WTC11 (cell line): ENCODE measurements at regions not wholly inside any gene's neighbourhood (a gene's known extent, or its start where the extent isn't known, plus 50 kb on each side); places are given as distances from the start of the nearest gene placed in this dataset.

Source experiments
- ATAC-seq: fragments of 200-7000 bp; cut with Tn5 transposase; 2 replicates; pipeline ENCODE4 v1.10.0; 2021; ENCODE audit warnings: mild to moderate bottlenecking, moderate library complexity
- CTCF ChIA-PET: fragments of 300-600 bp; sonication (Branson Sonifier 250); formaldehyde crosslinking; loops from one replicate; lab custom pipeline; 2021; ENCODE audit warnings: antibody characterized with exemption; lab: Charles Lee
- POLR2A ChIA-PET: fragments of 350-600 bp; sonication (Branson Sonifier 250); formaldehyde crosslinking; loops from one replicate; lab custom pipeline; 2021; ENCODE audit warnings: antibody characterized with exemption; lab: Charles Lee
- DNase-seq: peaks from one replicate; pipeline ENCODE4 v3.0.0; 2021; ENCODE audit warnings: low spot score
- H3K27ac Mint-ChIP-seq: 2 replicates; pipeline ENCODE4 v1.8.0; 2021; ENCODE audit warnings: mixed read lengths
- H3K27me3 Mint-ChIP-seq: 2 replicates; pipeline ENCODE4 v1.8.0; 2021; ENCODE audit warnings: low read depth, mild to moderate bottlenecking, moderate library complexity, mixed read lengths
- H3K36me3 Mint-ChIP-seq: 2 replicates; pipeline ENCODE4 v1.8.0; 2021; ENCODE audit warnings: mixed read lengths
- H3K4me1 Mint-ChIP-seq: 2 replicates; pipeline ENCODE4 v1.8.0; 2022; ENCODE audit warnings: mixed read lengths
- H3K4me3 Mint-ChIP-seq: 2 replicates; pipeline ENCODE4 v1.8.0; 2021; ENCODE audit warnings: mild to moderate bottlenecking, moderate library complexity, mixed read lengths
- H3K9me3 Mint-ChIP-seq: 2 replicates; pipeline ENCODE4 v1.8.0; 2021; ENCODE audit warnings: mixed read lengths
- ATF2 ChIP-seq: sonication (generic); formaldehyde crosslinking; IDR thresholded peaks from 2 replicates; pipeline ENCODE4 v1.8.1; 2022; ENCODE audit warnings: low read depth, missing genetic modification reagents, borderline replicate concordance
- CBFB ChIP-seq: sonication (generic); formaldehyde crosslinking; IDR thresholded peaks from 2 replicates; pipeline ENCODE4 v1.8.1; 2022; ENCODE audit warnings: mild to moderate bottlenecking, low read depth, missing genetic modification reagents
- CREM ChIP-seq: sonication (generic); formaldehyde crosslinking; IDR thresholded peaks from 2 replicates; pipeline ENCODE4 v1.8.1; 2022; ENCODE audit warnings: mild to moderate bottlenecking, missing genetic modification reagents, moderate library complexity
- E2F1 ChIP-seq: sonication (generic); formaldehyde crosslinking; IDR thresholded peaks from 2 replicates; pipeline ENCODE4 v1.8.0; 2022; ENCODE audit warnings: mild to moderate bottlenecking, missing genetic modification reagents
- FOXP1 ChIP-seq: sonication (generic); formaldehyde crosslinking; IDR thresholded peaks from 2 replicates; pipeline ENCODE4 v1.8.0; 2022; ENCODE audit warnings: missing genetic modification reagents, mild to moderate bottlenecking, moderate library complexity, borderline replicate concordance
- JUN ChIP-seq: sonication (generic); formaldehyde crosslinking; IDR thresholded peaks from 2 replicates; pipeline ENCODE4 v1.8.0; 2023; ENCODE audit warnings: mild to moderate bottlenecking, missing genetic modification reagents
- MAX ChIP-seq: sonication (generic); formaldehyde crosslinking; IDR thresholded peaks from 2 replicates; pipeline ENCODE4 v1.8.0; 2022; ENCODE audit warnings: mild to moderate bottlenecking, missing genetic modification reagents
- NFATC4 ChIP-seq: fragments of 250-450 bp; sonication (Bioruptor Pico); IDR thresholded peaks from 2 replicates; pipeline ENCODE4 v1.9.0; 2021; ENCODE audit warnings: mild to moderate bottlenecking
- NFE2L1 ChIP-seq: sonication (generic); formaldehyde crosslinking; IDR thresholded peaks from 2 replicates; pipeline ENCODE4 v1.8.1; 2023; ENCODE audit warnings: missing genetic modification reagents
- NR1H2 ChIP-seq: sonication (generic); formaldehyde crosslinking; IDR thresholded peaks from 2 replicates; pipeline ENCODE4 v1.9.0; 2021; ENCODE audit warnings: mild to moderate bottlenecking, moderate library complexity, missing genetic modification reagents
- NR3C1 ChIP-seq: sonication (generic); formaldehyde crosslinking; conservative IDR thresholded peaks from 2 replicates; pipeline ENCODE4 v1.8.1; 2023; ENCODE audit warnings: low read depth, mild to moderate bottlenecking, missing genetic modification reagents
- PREB ChIP-seq: sonication (generic); formaldehyde crosslinking; IDR thresholded peaks from 2 replicates; pipeline ENCODE4 v1.8.1; 2022; ENCODE audit warnings: mild to moderate bottlenecking, missing genetic modification reagents, moderate library complexity, borderline replicate concordance
- RELA ChIP-seq: sonication (generic); formaldehyde crosslinking; IDR thresholded peaks from 2 replicates; pipeline ENCODE4 v1.8.1; 2022; ENCODE audit warnings: missing genetic modification reagents, mild to moderate bottlenecking, borderline replicate concordance
- SMAD3 ChIP-seq: sonication (generic); formaldehyde crosslinking; IDR thresholded peaks from 2 replicates; pipeline ENCODE4 v1.8.0; 2022; ENCODE audit warnings: missing genetic modification reagents, mild to moderate bottlenecking, borderline replicate concordance
- ZBTB21 ChIP-seq: sonication (generic); formaldehyde crosslinking; IDR thresholded peaks from 2 replicates; pipeline ENCODE4 v1.8.1; 2023; ENCODE audit warnings: mild to moderate bottlenecking, missing genetic modification reagents, borderline replicate concordance
- ZNF121 ChIP-seq: sonication (generic); formaldehyde crosslinking; IDR thresholded peaks from 2 replicates; pipeline ENCODE4 v1.8.0; 2023; ENCODE audit warnings: missing genetic modification reagents
- ZNF138 ChIP-seq: sonication (generic); formaldehyde crosslinking; conservative IDR thresholded peaks from 2 replicates; pipeline ENCODE4 v1.8.1; 2022; ENCODE audit warnings: mild to moderate bottlenecking, moderate library complexity, missing genetic modification reagents
- ZNF219 ChIP-seq: sonication (generic); formaldehyde crosslinking; IDR thresholded peaks from 2 replicates; pipeline ENCODE4 v1.8.0; 2023; ENCODE audit warnings: missing genetic modification reagents, mild to moderate bottlenecking, borderline replicate concordance
- ZNF263 ChIP-seq: sonication (generic); formaldehyde crosslinking; IDR thresholded peaks from 2 replicates; pipeline ENCODE4 v1.8.1; 2022; ENCODE audit warnings: low read depth, mild to moderate bottlenecking, moderate library complexity, missing genetic modification reagents
- ZNF671 ChIP-seq: fragments of 250-450 bp; sonication (Bioruptor Pico); IDR thresholded peaks from 2 replicates; pipeline ENCODE4 v1.8.0; 2021; ENCODE audit warnings: mild to moderate bottlenecking
- TF ChIP-seq, protein P1 (sequence below): sonication (generic); formaldehyde crosslinking; IDR thresholded peaks from 2 replicates; pipeline ENCODE4 v1.8.1; 2023; ENCODE audit warnings: mild to moderate bottlenecking, missing genetic modification reagents
- TF ChIP-seq, protein P2 (sequence below): sonication (generic); formaldehyde crosslinking; IDR thresholded peaks from 2 replicates; pipeline ENCODE4 v1.8.1; 2023; ENCODE audit warnings: mild to moderate bottlenecking, missing genetic modification reagents, moderate library complexity
- TF ChIP-seq, protein P3 (sequence below): sonication (generic); formaldehyde crosslinking; IDR thresholded peaks from 2 replicates; pipeline ENCODE4 v1.8.1; 2023; ENCODE audit warnings: mild to moderate bottlenecking, moderate library complexity, missing genetic modification reagents

GRCh38 chr9:135320943-135321342 lies 158.6 kb upstream of the PPP1R26 start:
- no peaks in the 10 kb centered on the region for H3K9me3 Mint-ChIP-seq
- no peaks in the 10 kb centered on the region for H3K27me3 Mint-ChIP-seq
- H3K4me3 Mint-ChIP-seq: no peak overlapping the region
- H3K27ac Mint-ChIP-seq: no peak overlapping the region
- POLR2A ChIA-PET: no interaction called here
- CTCF ChIA-PET: no interaction called here
- TF ChIP-seq NFE2L1 (CRISPR knock-in tag): no peak
- no peak for TF ChIP-seq ATF2 (CRISPR knock-in tag)
- TF ChIP-seq ZNF121 (CRISPR knock-in tag): no peak
- TF ChIP-seq NR1H2 (CRISPR knock-in tag): no peak
- no peak for TF ChIP-seq FOXP1
- no peak for ATAC-seq
- peaks cover 24% of the 10 kb centered on the region for H3K4me1 Mint-ChIP-seq
- no peaks in the 10 kb centered on the region for H3K36me3 Mint-ChIP-seq
- no peak for DNase-seq

- Mint-ChIP-seq H3K9me3 (no peaks in the 10 kb centered on the region), H3K4me3 (no peak overlapping the region), H3K27me3 (no peaks in the 10 kb centered on the region), H3K36me3 (no peaks in the 10 kb centered on the region), H3K27ac (no peak overlapping the region), H3K4me1 (peaks cover 24% of the 10 kb centered on the region)
- CTCF ChIA-PET: no interaction called here
- no peak for DNase-seq
- ATAC-seq: no peak
- POLR2A ChIA-PET: no interaction called here
- no peak for TF ChIP-seq SMAD3 (CRISPR knock-in tag)
- TF ChIP-seq NR3C1 (CRISPR knock-in tag): no peak
- no peak for TF ChIP-seq NFATC4
- no peak for TF ChIP-seq ZNF671 (CRISPR knock-in tag)
- no peak for TF ChIP-seq ZNF138 (CRISPR knock-in tag)
- TF ChIP-seq, protein P1, sequence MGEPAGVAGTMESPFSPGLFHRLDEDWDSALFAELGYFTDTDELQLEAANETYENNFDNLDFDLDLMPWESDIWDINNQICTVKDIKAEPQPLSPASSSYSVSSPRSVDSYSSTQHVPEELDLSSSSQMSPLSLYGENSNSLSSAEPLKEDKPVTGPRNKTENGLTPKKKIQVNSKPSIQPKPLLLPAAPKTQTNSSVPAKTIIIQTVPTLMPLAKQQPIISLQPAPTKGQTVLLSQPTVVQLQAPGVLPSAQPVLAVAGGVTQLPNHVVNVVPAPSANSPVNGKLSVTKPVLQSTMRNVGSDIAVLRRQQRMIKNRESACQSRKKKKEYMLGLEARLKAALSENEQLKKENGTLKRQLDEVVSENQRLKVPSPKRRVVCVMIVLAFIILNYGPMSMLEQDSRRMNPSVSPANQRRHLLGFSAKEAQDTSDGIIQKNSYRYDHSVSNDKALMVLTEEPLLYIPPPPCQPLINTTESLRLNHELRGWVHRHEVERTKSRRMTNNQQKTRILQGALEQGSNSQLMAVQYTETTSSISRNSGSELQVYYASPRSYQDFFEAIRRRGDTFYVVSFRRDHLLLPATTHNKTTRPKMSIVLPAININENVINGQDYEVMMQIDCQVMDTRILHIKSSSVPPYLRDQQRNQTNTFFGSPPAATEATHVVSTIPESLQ (CRISPR knock-in tag): no peak
- no peak for TF ChIP-seq E2F1 (CRISPR knock-in tag)
- no peak for TF ChIP-seq CREM (CRISPR knock-in tag)
- TF ChIP-seq, protein P2, sequence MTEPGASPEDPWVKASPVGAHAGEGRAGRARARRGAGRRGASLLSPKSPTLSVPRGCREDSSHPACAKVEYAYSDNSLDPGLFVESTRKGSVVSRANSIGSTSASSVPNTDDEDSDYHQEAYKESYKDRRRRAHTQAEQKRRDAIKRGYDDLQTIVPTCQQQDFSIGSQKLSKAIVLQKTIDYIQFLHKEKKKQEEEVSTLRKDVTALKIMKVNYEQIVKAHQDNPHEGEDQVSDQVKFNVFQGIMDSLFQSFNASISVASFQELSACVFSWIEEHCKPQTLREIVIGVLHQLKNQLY (CRISPR knock-in tag): no peak
- no peak for TF ChIP-seq MAX (CRISPR knock-in tag)
Measured at GRCh38 chr9:135321580-135321979, 158.0 kb upstream of the PPP1R26 start.

DNA sequence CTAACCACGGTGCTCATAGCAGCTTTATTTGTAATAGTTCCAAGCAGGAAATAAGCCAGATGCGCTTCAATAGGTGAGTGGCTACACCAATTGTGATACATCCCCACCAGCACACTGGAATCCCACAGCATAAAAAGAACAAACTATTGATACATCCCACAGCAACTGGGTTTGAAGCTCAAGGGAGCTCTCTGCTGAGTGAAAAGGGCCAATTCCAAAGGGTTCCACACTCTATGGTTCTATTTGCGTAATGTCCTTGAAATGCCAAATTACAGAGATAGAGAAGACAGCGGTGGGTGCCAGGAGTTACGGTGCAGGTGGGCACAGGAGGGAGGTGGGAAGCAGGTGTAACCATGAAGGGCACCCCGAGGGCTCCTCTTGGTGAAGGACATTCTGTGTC lies 155.3 kb upstream of the PPP1R26 start:
- DNase-seq (no peak), ATAC-seq (no peak)
- ChIA-PET CTCF (no interaction called here), POLR2A (no interaction called here)
- H3K27ac Mint-ChIP-seq: no peak overlapping the region
- peaks cover 7% of the 10 kb centered on the region for H3K36me3 Mint-ChIP-seq
- peaks cover 14% of the 10 kb centered on the region for H3K9me3 Mint-ChIP-seq
- no peak overlapping the region for H3K4me3 Mint-ChIP-seq
- H3K4me1 Mint-ChIP-seq: peaks cover 17% of the 10 kb centered on the region
- H3K27me3 Mint-ChIP-seq: no peaks in the 10 kb centered on the region
- no peak for TF ChIP-seq MAX (CRISPR knock-in tag)
- no peak for TF ChIP-seq NFE2L1 (CRISPR knock-in tag)
- TF ChIP-seq CBFB (CRISPR knock-in tag): no peak
- no peak for TF ChIP-seq ZNF263 (CRISPR knock-in tag)
- no peak for TF ChIP-seq RELA
- TF ChIP-seq PREB (CRISPR knock-in tag): no peak
- no peak for TF ChIP-seq ZNF219 (CRISPR knock-in tag)
- no peak for TF ChIP-seq ATF2 (CRISPR knock-in tag)
- no peak for TF ChIP-seq ZBTB21
- TF ChIP-seq JUN: no peak
- TF ChIP-seq, protein P3, sequence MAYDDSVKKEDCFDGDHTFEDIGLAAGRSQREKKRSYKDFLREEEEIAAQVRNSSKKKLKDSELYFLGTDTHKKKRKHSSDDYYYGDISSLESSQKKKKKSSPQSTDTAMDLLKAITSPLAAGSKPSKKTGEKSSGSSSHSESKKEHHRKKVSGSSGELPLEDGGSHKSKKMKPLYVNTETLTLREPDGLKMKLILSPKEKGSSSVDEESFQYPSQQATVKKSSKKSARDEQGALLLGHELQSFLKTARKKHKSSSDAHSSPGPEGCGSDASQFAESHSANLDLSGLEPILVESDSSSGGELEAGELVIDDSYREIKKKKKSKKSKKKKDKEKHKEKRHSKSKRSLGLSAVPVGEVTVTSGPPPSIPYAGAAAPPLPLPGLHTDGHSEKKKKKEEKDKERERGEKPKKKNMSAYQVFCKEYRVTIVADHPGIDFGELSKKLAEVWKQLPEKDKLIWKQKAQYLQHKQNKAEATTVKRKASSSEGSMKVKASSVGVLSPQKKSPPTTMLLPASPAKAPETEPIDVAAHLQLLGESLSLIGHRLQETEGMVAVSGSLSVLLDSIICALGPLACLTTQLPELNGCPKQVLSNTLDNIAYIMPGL (CRISPR knock-in tag): no peak
